ENCODE measurements at regions not wholly inside any gene's neighbourhood (a gene's known extent, or its start where the extent isn't known, plus 50 kb on each side); places are given as distances from the start of the nearest gene placed in this dataset.

- no peak for DNase-seq (ENCODE audit: low spot score)
- TF ChIP-seq CTCF (IDR thresholded peaks at IDR 0.05): no peak
- ATAC-seq (ENCODE audit: low FRiP score): no peak
Measured at GRCh38 chr5:135702191-135702590, 123.4 kb upstream of the CXCL14 start.

- DNase-seq (ENCODE audit: low spot score): no peak
- no peak for ATAC-seq (ENCODE audit: low FRiP score)
- no peak for TF ChIP-seq CTCF (IDR thresholded peaks at IDR 0.05)
Measured at GRCh38 chr5:135700731-135701130, 121.9 kb upstream of the CXCL14 start.

GRCh38 chr5:135697959-135698345, 119.2 kb upstream of the CXCL14 start:
- no peak for TF ChIP-seq CTCF (IDR thresholded peaks at IDR 0.05)
- no peak for ATAC-seq (ENCODE audit: low FRiP score)
- DNase-seq (ENCODE audit: low spot score): no peak

- TF ChIP-seq CTCF (IDR thresholded peaks at IDR 0.05): no peak
- DNase-seq (ENCODE audit: low spot score) (no peak), ATAC-seq (ENCODE audit: low FRiP score) (no peak)
Measured at GRCh38 chr5:135697251-135697958, 118.6 kb upstream of the CXCL14 start.

DNA sequence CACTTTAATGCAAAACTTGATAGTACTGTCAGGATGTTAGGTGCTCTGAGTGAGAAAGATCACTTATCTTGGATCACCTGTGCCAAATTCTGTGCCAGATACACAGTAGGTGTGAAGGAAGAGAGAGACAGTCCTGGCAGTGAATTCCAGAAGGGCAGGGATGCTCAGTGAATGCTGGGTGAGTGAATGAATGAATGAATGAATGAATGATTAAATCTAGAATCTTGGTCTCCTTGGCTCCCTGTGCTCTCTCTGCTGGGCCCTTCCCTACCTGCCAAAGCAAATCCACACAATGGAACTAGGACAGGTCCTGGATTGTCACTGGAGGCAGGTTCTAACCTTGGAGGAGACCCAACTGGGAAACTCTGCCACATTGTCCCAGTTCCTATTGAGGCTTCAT, 117.5 kb upstream of the CXCL14 start:
- TF ChIP-seq CTCF (IDR thresholded peaks at IDR 0.05): no peak
- DNase-seq (ENCODE audit: low spot score) (no peak), ATAC-seq (ENCODE audit: low FRiP score) (no peak)

GRCh38 chr5:135695656-135696313, 117.0 kb upstream of the CXCL14 start:
- ATAC-seq (ENCODE audit: low FRiP score): no peak
- TF ChIP-seq CTCF (IDR thresholded peaks at IDR 0.05): no peak
- DNase-seq (ENCODE audit: low spot score): no peak

- ATAC-seq (ENCODE audit: low FRiP score): no peak
Measured at GRCh38 chr5:135694906-135695305, 116.1 kb upstream of the CXCL14 start.

More at GRCh38 chr5:135694906-135695305, 116.1 kb upstream of the CXCL14 start:
- no peak for TF ChIP-seq CTCF (IDR thresholded peaks at IDR 0.05)
- no peak for DNase-seq (ENCODE audit: low spot score)
